Neural progenitor cell (in vitro differentiated cells): ENCODE measurements at regions not wholly inside any gene's neighbourhood (a gene's known extent, or its start where the extent isn't known, plus 50 kb on each side); places are given as distances from the start of the nearest gene placed in this dataset.
"Not testable (repeated sequence)": the region's sequence is repeated elsewhere in the genome, so short reads cannot be mapped to it uniquely, and the experiment has no call there.

ENCODE experiments used
- DNase-seq: peaks from one replicate; pipeline ENCODE4 v3.0.0-alpha.2; 2016; ENCODE audit warnings: low spot score
- H2AFZ ChIP-seq: fragments of 200-600 bp; sonication (generic); replicated peaks from 2 replicates; pipeline ENCODE4 v1.6.1; 2016; ENCODE audit warnings: antibody characterized with exemption
- H3F3A ChIP-seq: fragments of 200-600 bp; sonication (generic); 2 replicates; pipeline ENCODE4 v1.6.1; 2016; ENCODE audit warnings: antibody characterized with exemption, low read depth
- H3K27ac ChIP-seq: fragments of 200-600 bp; sonication (generic); 2 replicates; pipeline ENCODE4 v1.5.1; 2016; ENCODE audit warnings: mild to moderate bottlenecking
- H3K27me3 ChIP-seq: fragments of 200-600 bp; sonication (generic); 2 replicates; pipeline ENCODE4 v1.6.1; 2016; ENCODE audit warnings: mild to moderate bottlenecking, moderate library complexity
- H3K36me3 ChIP-seq: fragments of 200-600 bp; sonication (generic); 2 replicates; pipeline ENCODE4 v1.5.1; 2016
- H3K4me1 ChIP-seq: fragments of 200-600 bp; sonication (generic); 2 replicates; pipeline ENCODE4 v1.6.1; 2016; ENCODE audit warnings: mixed run types
- H3K4me2 ChIP-seq: fragments of 200-600 bp; sonication (generic); 2 replicates; pipeline ENCODE4 v1.6.1; 2016
- H3K4me3 ChIP-seq: fragments of 200-600 bp; sonication (generic); 2 replicates; pipeline ENCODE4 v1.5.1; 2016
- H3K79me2 ChIP-seq: fragments of 200-600 bp; sonication (generic); 2 replicates; pipeline ENCODE4 v1.6.1; 2016; ENCODE audit warnings: low read depth
- H3K9ac ChIP-seq: fragments of 200-600 bp; sonication (generic); 2 replicates; pipeline ENCODE4 v1.6.1; 2016
- H3K9me3 ChIP-seq: fragments of 200-600 bp; sonication (generic); 2 replicates; pipeline ENCODE4 v1.5.1; 2016; ENCODE audit warnings: low read depth
- H4K20me1 ChIP-seq: fragments of 200-600 bp; sonication (generic); 2 replicates; pipeline ENCODE4 v1.6.1; 2016; ENCODE audit warnings: low read depth
- H3K27ac Mint-ChIP-seq: 3 replicates; pipeline ENCODE4 v1.8.0; 2021; ENCODE audit warnings: mixed read lengths
- H3K27me3 Mint-ChIP-seq: 2 replicates; pipeline ENCODE4 v1.8.0; 2022; ENCODE audit warnings: low read depth, mild to moderate bottlenecking, inconsistent platforms, moderate library complexity, mixed read lengths; ENCODE audit not compliant: insufficient read depth
- H3K36me3 Mint-ChIP-seq: 3 replicates; pipeline ENCODE4 v1.8.0; 2021; ENCODE audit warnings: mixed read lengths
- H3K4me1 Mint-ChIP-seq: 3 replicates; pipeline ENCODE4 v1.8.0; 2021; ENCODE audit warnings: mixed read lengths
- H3K4me3 Mint-ChIP-seq: 3 replicates; pipeline ENCODE4 v1.8.0; 2021; ENCODE audit warnings: mild to moderate bottlenecking, moderate library complexity, mixed read lengths
- H3K9me3 Mint-ChIP-seq: 3 replicates; pipeline ENCODE4 v1.8.0; 2020; ENCODE audit warnings: mixed read lengths
- EZH2 ChIP-seq: fragments of 200-600 bp; sonication (generic); IDR thresholded peaks from 2 replicates; pipeline ENCODE4 v1.6.1; 2017; ENCODE audit warnings: antibody characterized with exemption, mild to moderate bottlenecking, moderate library complexity
- EZH2phosphoT487 ChIP-seq: fragments of 200-600 bp; sonication (generic); IDR thresholded peaks from 2 replicates; pipeline ENCODE4 v1.6.1; 2017; ENCODE audit warnings: antibody characterized with exemption
- TF ChIP-seq, protein P1 (sequence below): fragments of 200-600 bp; sonication (generic); IDR thresholded peaks from 2 replicates; pipeline ENCODE4 v1.5.1; 2017; ENCODE audit warnings: antibody characterized with exemption, mild to moderate bottlenecking

DNA sequence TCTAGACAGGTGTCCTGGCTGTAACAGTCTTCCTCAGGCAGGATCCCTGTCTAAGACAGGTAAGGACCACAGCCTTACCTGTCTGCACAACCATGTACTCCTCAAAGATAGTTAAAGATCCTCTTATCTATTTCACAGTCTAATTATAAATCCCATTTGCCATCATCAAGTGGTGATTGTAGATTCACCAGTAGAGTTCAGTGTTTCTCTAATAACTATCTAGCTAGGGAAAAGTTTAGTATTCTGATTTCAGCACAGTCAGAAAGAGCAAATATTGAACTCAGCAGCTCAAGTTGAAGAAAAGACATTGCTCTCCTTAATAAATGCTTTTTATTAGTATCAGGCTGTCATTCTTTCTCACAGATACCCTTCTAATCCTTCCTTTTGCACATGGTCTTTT is 1305.5 kb upstream of the NXPH2 start:
- H3K4me3 ChIP-seq, result no peak overlapping the region
- no peaks in the 10 kb centered on the region for H3K4me1 Mint-ChIP-seq
- no peak overlapping the region for H3K4me2 ChIP-seq
- H3K27me3 Mint-ChIP-seq, result peaks cover 2% of the 10 kb centered on the region
- H3K27ac ChIP-seq, result no peak overlapping the region
- H3K4me1 ChIP-seq, result no peaks in the 10 kb centered on the region
- H3K27ac Mint-ChIP-seq, result no peak overlapping the region
- no peak overlapping the region for H3K4me3 Mint-ChIP-seq
- H3F3A ChIP-seq, result no peaks in the 10 kb centered on the region
- H3K79me2 ChIP-seq, result no peaks in the 10 kb centered on the region
- TF ChIP-seq EZH2, result no peak
- TF ChIP-seq, protein P1, sequence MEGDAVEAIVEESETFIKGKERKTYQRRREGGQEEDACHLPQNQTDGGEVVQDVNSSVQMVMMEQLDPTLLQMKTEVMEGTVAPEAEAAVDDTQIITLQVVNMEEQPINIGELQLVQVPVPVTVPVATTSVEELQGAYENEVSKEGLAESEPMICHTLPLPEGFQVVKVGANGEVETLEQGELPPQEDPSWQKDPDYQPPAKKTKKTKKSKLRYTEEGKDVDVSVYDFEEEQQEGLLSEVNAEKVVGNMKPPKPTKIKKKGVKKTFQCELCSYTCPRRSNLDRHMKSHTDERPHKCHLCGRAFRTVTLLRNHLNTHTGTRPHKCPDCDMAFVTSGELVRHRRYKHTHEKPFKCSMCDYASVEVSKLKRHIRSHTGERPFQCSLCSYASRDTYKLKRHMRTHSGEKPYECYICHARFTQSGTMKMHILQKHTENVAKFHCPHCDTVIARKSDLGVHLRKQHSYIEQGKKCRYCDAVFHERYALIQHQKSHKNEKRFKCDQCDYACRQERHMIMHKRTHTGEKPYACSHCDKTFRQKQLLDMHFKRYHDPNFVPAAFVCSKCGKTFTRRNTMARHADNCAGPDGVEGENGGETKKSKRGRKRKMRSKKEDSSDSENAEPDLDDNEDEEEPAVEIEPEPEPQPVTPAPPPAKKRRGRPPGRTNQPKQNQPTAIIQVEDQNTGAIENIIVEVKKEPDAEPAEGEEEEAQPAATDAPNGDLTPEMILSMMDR, result no peak
- no peaks in the 10 kb centered on the region for H3K27me3 ChIP-seq
- H3K9ac ChIP-seq, result no peak overlapping the region
- no peaks in the 10 kb centered on the region for H3K9me3 ChIP-seq
- H3K36me3 ChIP-seq, result no peaks in the 10 kb centered on the region
- H3K9me3 Mint-ChIP-seq, result no peaks in the 10 kb centered on the region
- H2AFZ ChIP-seq, result no peak overlapping the region
- H4K20me1 ChIP-seq, result no peaks in the 10 kb centered on the region
- DNase-seq, result no peak
- H3K36me3 Mint-ChIP-seq, result no peaks in the 10 kb centered on the region

DNA sequence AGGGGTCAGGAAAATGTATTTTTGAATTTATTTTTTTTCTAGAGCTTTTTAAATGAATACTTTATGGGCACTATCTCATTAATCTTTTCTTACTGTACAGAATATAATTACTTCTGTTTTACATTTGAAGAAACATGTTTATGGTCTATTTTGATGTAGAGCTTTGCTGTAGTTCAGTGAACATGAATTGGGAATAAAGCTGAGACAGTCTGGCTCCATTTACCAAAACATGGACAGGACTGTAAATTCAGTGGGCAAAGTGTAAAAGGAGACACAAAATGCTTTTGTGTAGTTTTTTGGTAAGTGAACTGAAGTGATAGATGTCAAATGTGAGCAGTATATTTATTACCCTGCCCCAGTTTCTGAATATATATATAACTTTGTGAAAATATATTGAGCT is 1298.8 kb upstream of the NXPH2 start:
- Mint-ChIP-seq H3K9me3 (peaks cover 2% of the 10 kb centered on the region), H3K4me3 (no peak overlapping the region), H3K27ac (no peak overlapping the region), H3K27me3 (no peaks in the 10 kb centered on the region), H3K4me1 (no peaks in the 10 kb centered on the region), H3K36me3 (peaks cover 2% of the 10 kb centered on the region)
- Histone ChIP-seq H4K20me1 (no peaks in the 10 kb centered on the region), H2AFZ (no peak overlapping the region), H3K36me3 (no peaks in the 10 kb centered on the region), H3K27me3 (no peaks in the 10 kb centered on the region), H3F3A (no peaks in the 10 kb centered on the region), H3K4me3 (no peak overlapping the region), H3K27ac (no peak overlapping the region), H3K4me1 (no peaks in the 10 kb centered on the region), H3K79me2 (no peaks in the 10 kb centered on the region), H3K4me2 (no peak overlapping the region), H3K9me3 (no peaks in the 10 kb centered on the region), H3K9ac (no peak overlapping the region)
- no peak for TF ChIP-seq EZH2
- no peak for DNase-seq

GRCh38 chr2:140076164-140076563 is 1296.0 kb upstream of the NXPH2 start:
- H2AFZ ChIP-seq, result no peak overlapping the region
- H3K4me3 Mint-ChIP-seq, result no peak overlapping the region
- H3K27me3 Mint-ChIP-seq, result no peaks in the 10 kb centered on the region
- DNase-seq, result no peak
- no peak overlapping the region for H3K9ac ChIP-seq
- H3K79me2 ChIP-seq, result no peaks in the 10 kb centered on the region
- no peak overlapping the region for H3K4me2 ChIP-seq
- H3K27ac Mint-ChIP-seq, result no peak overlapping the region
- H3K4me3 ChIP-seq, result no peak overlapping the region
- no peaks in the 10 kb centered on the region for H3K4me1 Mint-ChIP-seq
- peaks cover 4% of the 10 kb centered on the region for H3K36me3 Mint-ChIP-seq
- no peaks in the 10 kb centered on the region for H3K27me3 ChIP-seq
- peaks cover 4% of the 10 kb centered on the region for H3K9me3 Mint-ChIP-seq
- H3K9me3 ChIP-seq, result no peaks in the 10 kb centered on the region
- no peaks in the 10 kb centered on the region for H4K20me1 ChIP-seq
- TF ChIP-seq EZH2, result no peak
- TF ChIP-seq EZH2phosphoT487, result no peak
- TF ChIP-seq, protein P1, result no peak
- H3K36me3 ChIP-seq, result no peaks in the 10 kb centered on the region
- no peaks in the 10 kb centered on the region for H3K4me1 ChIP-seq
- H3K27ac ChIP-seq, result no peak overlapping the region
- H3F3A ChIP-seq, result no peaks in the 10 kb centered on the region

- not testable (repeated sequence) for H3K4me2 ChIP-seq, H3K4me1 Mint-ChIP-seq, H3F3A ChIP-seq, H3K4me1 ChIP-seq, H3K27ac ChIP-seq, H3K36me3 ChIP-seq, H3K79me2 ChIP-seq, H3K4me3 Mint-ChIP-seq, H3K9me3 ChIP-seq, H3K27me3 Mint-ChIP-seq, H2AFZ ChIP-seq, H3K9me3 Mint-ChIP-seq, DNase-seq, H3K36me3 Mint-ChIP-seq, H3K9ac ChIP-seq, H4K20me1 ChIP-seq, H3K27me3 ChIP-seq, H3K27ac Mint-ChIP-seq, H3K4me3 ChIP-seq
Observed at GRCh38 chr2:140073763-140074162, 1293.6 kb upstream of the NXPH2 start.
